NCI-H2196 treated with DMSO at 0.1 percent for 48 hours (cell line): ENCODE measurements at regions not wholly inside any gene's neighbourhood (a gene's known extent, or its start where the extent isn't known, plus 50 kb on each side); places are given as distances from the start of the nearest gene placed in this dataset.
"Not testable (repeated sequence)": the region's sequence is repeated elsewhere in the genome, so short reads cannot be mapped to it uniquely, and the experiment has no call there.

Experiments
- DNase-seq: peaks from one replicate; lab custom pipeline; 2025; ENCODE audit not compliant: unreplicated experiment; lab: John Stamatoyannopoulos, UW

DNA sequence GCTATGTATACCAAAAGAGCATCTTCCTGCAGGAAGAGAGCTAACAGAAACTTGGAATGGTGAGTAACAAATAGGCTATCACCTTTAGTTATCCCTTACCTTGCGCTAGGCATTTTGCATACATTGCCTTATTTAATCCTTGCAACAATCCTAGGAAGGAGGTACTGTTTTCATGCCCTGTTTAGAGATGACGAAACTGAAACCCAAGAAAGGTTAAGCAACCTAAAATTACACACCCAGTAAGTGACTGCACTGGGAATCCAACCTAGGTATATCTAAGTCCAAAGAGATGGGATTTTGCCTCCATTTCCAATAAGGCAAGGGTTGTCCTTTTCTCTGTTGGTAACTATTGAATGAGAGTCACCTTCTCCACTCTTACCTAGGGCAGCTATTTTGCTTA, 144.5 kb downstream of the TM2D1 start:
- DNase-seq, result no peak

- DNase-seq, result no peak
Measured at GRCh38 chr1:61579802-61580201, 145.1 kb downstream of the TM2D1 start.

DNA sequence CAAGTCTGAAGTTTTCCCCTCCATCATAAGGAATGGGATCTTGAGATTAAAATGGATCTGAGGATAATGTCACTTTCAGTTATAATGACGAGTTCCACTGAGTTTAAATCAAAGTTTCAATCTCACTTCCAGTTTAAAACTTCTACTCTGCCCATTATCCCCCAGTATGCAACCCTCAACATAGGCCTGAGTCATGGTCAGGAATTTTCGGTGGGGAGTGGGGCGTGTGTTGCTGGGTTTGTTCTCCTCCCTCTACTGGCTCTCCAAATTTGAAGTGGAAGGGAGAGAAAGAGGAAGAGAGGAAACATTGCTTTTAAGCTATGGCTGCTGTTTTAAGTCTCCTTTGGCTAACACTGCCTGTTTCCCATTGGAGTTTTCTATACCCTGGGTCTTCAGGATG, 152.9 kb downstream of the TM2D1 start:
- no peak for DNase-seq

- DNase-seq, result no peak
Measured at GRCh38 chr1:61570191-61570590, 154.8 kb downstream of the TM2D1 start.

DNA sequence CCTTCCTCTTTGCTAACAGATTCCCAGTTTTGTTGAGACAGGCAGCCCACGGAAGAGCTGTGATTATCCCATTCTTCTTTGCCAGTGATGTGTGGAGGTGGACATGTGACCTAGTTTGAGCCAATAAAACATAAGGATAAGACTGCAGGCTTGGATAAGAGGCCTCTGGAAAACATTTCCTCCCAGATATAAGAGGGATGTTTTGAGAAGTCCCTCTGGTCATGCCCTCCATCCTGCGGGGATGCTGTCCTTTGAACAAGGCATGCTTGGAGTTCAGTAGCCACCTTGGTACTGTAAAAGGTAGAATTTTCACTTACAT, 155.7 kb downstream of the TM2D1 start:
- DNase-seq, result no peak

- no peak for DNase-seq
Measured at GRCh38 chr1:61568460-61569302, 156.3 kb downstream of the TM2D1 start.

DNA sequence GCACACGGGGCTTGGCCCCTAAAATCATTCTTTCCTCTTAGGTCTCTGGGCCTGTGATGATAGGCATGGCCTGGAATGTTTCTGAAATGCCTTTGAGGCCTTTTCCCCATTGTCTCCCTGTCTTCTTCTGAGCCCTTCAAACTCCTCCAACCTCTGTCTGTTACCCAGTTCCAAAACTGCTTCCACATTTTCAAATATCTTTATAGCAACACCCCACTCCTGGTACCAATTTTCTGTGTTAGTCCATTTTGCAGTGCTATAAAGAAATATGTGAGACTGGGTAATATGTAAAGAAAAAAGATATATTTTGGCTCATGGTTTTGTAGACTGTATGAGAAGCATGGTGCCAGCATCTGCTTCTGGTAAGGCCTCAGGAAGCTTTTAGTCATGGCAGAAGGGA, 158.8 kb downstream of the TM2D1 start:
- no peak for DNase-seq

GRCh38 chr1:61563611-61564010, 161.3 kb downstream of the TM2D1 start:
- no peak for DNase-seq

DNA sequence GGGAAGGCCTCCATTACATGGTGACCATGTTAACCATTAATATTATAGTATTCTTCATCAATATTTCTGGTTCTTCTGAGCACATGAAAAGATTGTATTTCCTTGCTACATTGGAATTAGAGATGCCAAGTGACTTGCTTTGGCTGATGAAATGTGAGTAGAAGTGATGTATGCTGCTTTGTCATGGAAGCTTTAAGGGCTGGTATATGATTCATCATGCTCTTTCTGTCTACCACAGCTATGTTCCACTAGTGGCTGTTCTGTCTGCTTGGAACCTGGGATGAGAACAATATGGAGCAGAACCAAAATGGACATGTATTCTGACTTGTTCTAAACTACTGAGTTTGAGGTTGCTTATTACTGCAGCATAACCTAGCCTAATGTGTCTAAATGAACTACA, 163.3 kb downstream of the TM2D1 start:
- DNase-seq, result no peak

- DNase-seq, result no peak
Measured at GRCh38 chr1:61560385-61560784, 164.6 kb downstream of the TM2D1 start.

- DNase-seq, result no peak
Measured at GRCh38 chr1:61556631-61557030, 168.3 kb downstream of the TM2D1 start.

DNA sequence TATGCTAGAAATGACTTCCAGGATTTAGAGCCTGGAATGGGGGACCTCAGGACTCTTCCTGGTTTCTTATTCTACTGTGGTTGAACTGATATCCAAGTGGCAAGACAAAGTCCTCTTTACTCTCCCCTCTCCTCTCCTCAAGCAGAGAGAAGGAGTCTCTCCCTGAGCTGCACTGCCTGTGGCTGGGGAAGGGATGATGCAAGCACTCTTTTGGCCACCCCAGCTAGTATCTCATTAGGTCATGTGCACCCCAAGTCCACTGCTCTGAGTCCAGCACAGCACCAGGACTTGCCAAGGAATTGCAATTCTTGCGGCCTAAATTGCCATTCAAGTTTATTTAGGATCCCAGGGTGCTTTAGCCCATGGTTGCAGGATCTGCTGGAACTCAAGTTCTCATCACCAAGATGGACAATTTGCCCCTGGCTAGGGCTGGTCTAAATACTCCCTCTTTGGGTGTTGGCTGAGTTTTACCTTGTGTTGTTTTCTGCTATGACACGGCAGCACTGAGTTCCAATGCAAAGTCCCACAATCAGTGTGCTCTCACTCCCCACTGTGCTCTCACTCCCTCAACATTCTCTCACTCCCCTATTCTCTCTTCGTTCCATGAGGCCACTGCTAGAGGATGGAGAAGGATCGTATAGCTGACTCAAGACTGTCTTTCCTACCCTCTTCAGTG, 172.2 kb downstream of the TM2D1 start:
- DNase-seq, result no peak

GRCh38 chr1:61547302-61547701, 177.6 kb downstream of the TM2D1 start:
- not testable (repeated sequence) for DNase-seq

GRCh38 chr1:61544870-61545269, 180.1 kb downstream of the TM2D1 start:
- not testable (repeated sequence) for DNase-seq

GRCh38 chr1:61543498-61543897, 181.4 kb downstream of the TM2D1 start:
- not testable (repeated sequence) for DNase-seq

- no peak for DNase-seq
Measured at GRCh38 chr1:61539720-61540462, 185.1 kb downstream of the TM2D1 start.

DNA sequence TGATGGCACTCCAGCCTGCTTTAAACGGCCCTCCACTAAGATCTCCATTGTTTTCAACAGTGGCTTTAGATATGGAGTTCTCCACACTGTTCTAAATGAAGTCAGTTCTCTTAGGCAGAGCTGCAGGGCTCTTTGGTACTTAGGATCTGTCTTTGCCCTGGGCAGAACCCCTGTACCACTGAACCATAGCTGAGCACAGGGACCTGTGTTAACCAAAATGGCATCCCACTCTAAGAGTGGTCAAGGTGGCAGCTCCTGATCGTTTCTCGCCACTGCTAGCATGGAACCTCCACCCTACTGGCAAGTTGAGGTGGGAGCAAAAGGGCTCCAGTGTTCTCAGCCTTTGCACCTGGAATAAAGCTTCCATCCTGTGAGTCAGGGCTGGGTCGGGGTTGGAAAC, 186.7 kb downstream of the TM2D1 start:
- no peak for DNase-seq

- no peak for DNase-seq
Measured at GRCh38 chr1:61536174-61537108, 188.5 kb downstream of the TM2D1 start.

GRCh38 chr1:61534847-61535246, 190.1 kb downstream of the TM2D1 start:
- no peak for DNase-seq

- DNase-seq, result no peak
Measured at GRCh38 chr1:61533546-61533945, 191.4 kb downstream of the TM2D1 start.

- DNase-seq, result no peak
Measured at GRCh38 chr1:61531716-61532115, 193.2 kb downstream of the TM2D1 start.
